ENCODE measurements at regions not wholly inside any gene's neighbourhood (a gene's known extent, or its start where the extent isn't known, plus 50 kb on each side); places are given as distances from the start of the nearest gene placed in this dataset.

GRCh38 chr2:139225961-139226360 lies 445.8 kb upstream of the NXPH2 start:
- TF ChIP-seq, protein P1, sequence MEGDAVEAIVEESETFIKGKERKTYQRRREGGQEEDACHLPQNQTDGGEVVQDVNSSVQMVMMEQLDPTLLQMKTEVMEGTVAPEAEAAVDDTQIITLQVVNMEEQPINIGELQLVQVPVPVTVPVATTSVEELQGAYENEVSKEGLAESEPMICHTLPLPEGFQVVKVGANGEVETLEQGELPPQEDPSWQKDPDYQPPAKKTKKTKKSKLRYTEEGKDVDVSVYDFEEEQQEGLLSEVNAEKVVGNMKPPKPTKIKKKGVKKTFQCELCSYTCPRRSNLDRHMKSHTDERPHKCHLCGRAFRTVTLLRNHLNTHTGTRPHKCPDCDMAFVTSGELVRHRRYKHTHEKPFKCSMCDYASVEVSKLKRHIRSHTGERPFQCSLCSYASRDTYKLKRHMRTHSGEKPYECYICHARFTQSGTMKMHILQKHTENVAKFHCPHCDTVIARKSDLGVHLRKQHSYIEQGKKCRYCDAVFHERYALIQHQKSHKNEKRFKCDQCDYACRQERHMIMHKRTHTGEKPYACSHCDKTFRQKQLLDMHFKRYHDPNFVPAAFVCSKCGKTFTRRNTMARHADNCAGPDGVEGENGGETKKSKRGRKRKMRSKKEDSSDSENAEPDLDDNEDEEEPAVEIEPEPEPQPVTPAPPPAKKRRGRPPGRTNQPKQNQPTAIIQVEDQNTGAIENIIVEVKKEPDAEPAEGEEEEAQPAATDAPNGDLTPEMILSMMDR (IDR thresholded peaks at IDR 0.05) = no peak
- no peak for TF ChIP-seq POLR2A (IDR thresholded peaks at IDR 0.05)
